ENCODE measurements at regions not wholly inside any gene's neighbourhood (a gene's known extent, or its start where the extent isn't known, plus 50 kb on each side); places are given as distances from the start of the nearest gene placed in this dataset.

DNA sequence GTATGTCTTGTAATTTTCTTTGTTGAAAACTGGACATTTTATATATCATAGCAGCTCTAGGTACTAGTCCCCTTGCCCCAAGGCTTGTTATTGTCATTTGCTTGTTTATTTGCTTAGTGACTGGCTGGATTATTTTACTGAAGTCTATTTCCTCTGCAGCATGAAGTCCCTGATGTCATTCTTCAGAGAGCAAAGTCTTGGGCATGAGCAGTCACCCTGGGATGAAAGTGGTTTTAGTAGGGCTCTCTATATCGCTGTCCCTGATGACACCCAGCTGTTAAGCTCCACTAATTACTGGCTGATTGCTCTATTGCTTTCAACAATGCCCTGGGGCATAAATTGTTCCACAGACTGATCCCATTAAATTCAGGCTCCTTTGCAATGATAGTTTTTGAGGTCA is 113.5 kb upstream of the USP9X start:
- Mint-ChIP-seq H3K9me3 (ENCODE audit: unreplicated experiment) (peaks cover 10% of the 10 kb centered on the region), H3K27ac (ENCODE audit: unreplicated experiment) (no peak overlapping the region), H3K4me1 (ENCODE audit: low read depth, unreplicated experiment) (peaks cover 7% of the 10 kb centered on the region), H3K27me3 (ENCODE audit: low read depth, unreplicated experiment) (no peaks in the 10 kb centered on the region), H3K4me3 (ENCODE audit: unreplicated experiment) (no peak overlapping the region), H3K36me3 (ENCODE audit: low read depth, unreplicated experiment) (peaks cover 4% of the 10 kb centered on the region)
- no peak overlapping the region for H2AFZ ChIP-seq (ENCODE audit: low read depth, low read length)
- no peaks in the 10 kb centered on the region for H3K79me2 ChIP-seq (ENCODE audit: insufficient read depth, low read length)
- no peaks in the 10 kb centered on the region for H3K4me1 ChIP-seq (ENCODE audit: insufficient read depth, low read length)
- TF ChIP-seq, protein P1, sequence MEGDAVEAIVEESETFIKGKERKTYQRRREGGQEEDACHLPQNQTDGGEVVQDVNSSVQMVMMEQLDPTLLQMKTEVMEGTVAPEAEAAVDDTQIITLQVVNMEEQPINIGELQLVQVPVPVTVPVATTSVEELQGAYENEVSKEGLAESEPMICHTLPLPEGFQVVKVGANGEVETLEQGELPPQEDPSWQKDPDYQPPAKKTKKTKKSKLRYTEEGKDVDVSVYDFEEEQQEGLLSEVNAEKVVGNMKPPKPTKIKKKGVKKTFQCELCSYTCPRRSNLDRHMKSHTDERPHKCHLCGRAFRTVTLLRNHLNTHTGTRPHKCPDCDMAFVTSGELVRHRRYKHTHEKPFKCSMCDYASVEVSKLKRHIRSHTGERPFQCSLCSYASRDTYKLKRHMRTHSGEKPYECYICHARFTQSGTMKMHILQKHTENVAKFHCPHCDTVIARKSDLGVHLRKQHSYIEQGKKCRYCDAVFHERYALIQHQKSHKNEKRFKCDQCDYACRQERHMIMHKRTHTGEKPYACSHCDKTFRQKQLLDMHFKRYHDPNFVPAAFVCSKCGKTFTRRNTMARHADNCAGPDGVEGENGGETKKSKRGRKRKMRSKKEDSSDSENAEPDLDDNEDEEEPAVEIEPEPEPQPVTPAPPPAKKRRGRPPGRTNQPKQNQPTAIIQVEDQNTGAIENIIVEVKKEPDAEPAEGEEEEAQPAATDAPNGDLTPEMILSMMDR (IDR thresholded peaks at IDR 0.05; ENCODE audit: insufficient read depth, low read depth, low read length) = no peak
- TF ChIP-seq EZH2 (IDR thresholded peaks at IDR 0.05; ENCODE audit: insufficient read depth, low read length) = no peak
- no peak overlapping the region for H3K9ac ChIP-seq (ENCODE audit: low read length)
- H3K4me3 ChIP-seq (ENCODE audit: insufficient read depth, low read depth, low read length) = no peak overlapping the region
- peak; percentile 56 for FAIRE-seq
- no peak overlapping the region for H3K4me2 ChIP-seq (ENCODE audit: low read length)
- H3K9me3 ChIP-seq (ENCODE audit: insufficient read depth, low read depth, low read length) = no peaks in the 10 kb centered on the region
- no peaks in the 10 kb centered on the region for H4K20me1 ChIP-seq (ENCODE audit: insufficient read depth, low read length)
- H3K36me3 ChIP-seq (ENCODE audit: insufficient read depth, low read length) = no peaks in the 10 kb centered on the region
- H3K27ac ChIP-seq (ENCODE audit: low read depth, low read length) = no peak overlapping the region
- no peaks in the 10 kb centered on the region for H3K27me3 ChIP-seq (ENCODE audit: insufficient read depth, low read length)
- no peak for DNase-seq (ENCODE audit: low read depth)

GRCh38 chrX:40973619-40974018 is 111.6 kb upstream of the USP9X start:
- Histone ChIP-seq H4K20me1 (ENCODE audit: insufficient read depth, low read length) (no peaks in the 10 kb centered on the region), H3K79me2 (ENCODE audit: insufficient read depth, low read length) (no peaks in the 10 kb centered on the region), H3K4me3 (ENCODE audit: insufficient read depth, low read depth, low read length) (no peak overlapping the region), H2AFZ (ENCODE audit: low read depth, low read length) (no peak overlapping the region), H3K4me2 (ENCODE audit: low read length) (no peak overlapping the region), H3K4me1 (ENCODE audit: insufficient read depth, low read length) (no peaks in the 10 kb centered on the region), H3K9ac (ENCODE audit: low read length) (no peak overlapping the region), H3K27ac (ENCODE audit: low read depth, low read length) (no peak overlapping the region), H3K36me3 (ENCODE audit: insufficient read depth, low read length) (no peaks in the 10 kb centered on the region), H3K27me3 (ENCODE audit: insufficient read depth, low read length) (no peaks in the 10 kb centered on the region), H3K9me3 (ENCODE audit: insufficient read depth, low read depth, low read length) (no peaks in the 10 kb centered on the region)
- Mint-ChIP-seq H3K27ac (ENCODE audit: unreplicated experiment) (peak overlapping the region; percentile 86), H3K4me1 (ENCODE audit: low read depth, unreplicated experiment) (peaks cover 7% of the 10 kb centered on the region), H3K36me3 (ENCODE audit: low read depth, unreplicated experiment) (peaks cover 4% of the 10 kb centered on the region), H3K4me3 (ENCODE audit: unreplicated experiment) (no peak overlapping the region), H3K27me3 (ENCODE audit: low read depth, unreplicated experiment) (no peaks in the 10 kb centered on the region), H3K9me3 (ENCODE audit: unreplicated experiment) (peaks cover 14% of the 10 kb centered on the region)
- no peak for DNase-seq (ENCODE audit: low read depth)
- peak; percentile 13 for FAIRE-seq
- TF ChIP-seq EZH2 (IDR thresholded peaks at IDR 0.05; ENCODE audit: insufficient read depth, low read length) = no peak
- TF ChIP-seq, protein P1 (IDR thresholded peaks at IDR 0.05; ENCODE audit: insufficient read depth, low read depth, low read length) = no peak

- H3K36me3 Mint-ChIP-seq (ENCODE audit: low read depth, unreplicated experiment) = peaks cover 2% of the 10 kb centered on the region
These were observed 109.3 kb upstream of the USP9X start for GRCh38 chrX:40975951-40976350.

More at GRCh38 chrX:40975951-40976350, 109.3 kb upstream of the USP9X start:
- Histone ChIP-seq H4K20me1 (ENCODE audit: insufficient read depth, low read length) (no peaks in the 10 kb centered on the region), H3K79me2 (ENCODE audit: insufficient read depth, low read length) (no peaks in the 10 kb centered on the region), H2AFZ (ENCODE audit: low read depth, low read length) (no peak overlapping the region), H3K4me2 (ENCODE audit: low read length) (no peak overlapping the region), H3K36me3 (ENCODE audit: insufficient read depth, low read length) (no peaks in the 10 kb centered on the region), H3K27ac (ENCODE audit: low read depth, low read length) (no peak overlapping the region), H3K4me3 (ENCODE audit: insufficient read depth, low read depth, low read length) (no peak overlapping the region), H3K9ac (ENCODE audit: low read length) (no peak overlapping the region), H3K4me1 (ENCODE audit: insufficient read depth, low read length) (no peaks in the 10 kb centered on the region), H3K9me3 (ENCODE audit: insufficient read depth, low read depth, low read length) (no peaks in the 10 kb centered on the region), H3K27me3 (ENCODE audit: insufficient read depth, low read length) (no peaks in the 10 kb centered on the region)
- TF ChIP-seq, protein P1 (IDR thresholded peaks at IDR 0.05; ENCODE audit: insufficient read depth, low read depth, low read length) = no peak
- no peak for TF ChIP-seq EZH2 (IDR thresholded peaks at IDR 0.05; ENCODE audit: insufficient read depth, low read length)
- FAIRE-seq (peak; percentile 95), DNase-seq (ENCODE audit: low read depth) (no peak)
- peaks cover 14% of the 10 kb centered on the region for H3K9me3 Mint-ChIP-seq (ENCODE audit: unreplicated experiment)
- no peak overlapping the region for H3K27ac Mint-ChIP-seq (ENCODE audit: unreplicated experiment)
- H3K4me1 Mint-ChIP-seq (ENCODE audit: low read depth, unreplicated experiment) = peaks cover 7% of the 10 kb centered on the region
- no peaks in the 10 kb centered on the region for H3K27me3 Mint-ChIP-seq (ENCODE audit: low read depth, unreplicated experiment)
- H3K4me3 Mint-ChIP-seq (ENCODE audit: unreplicated experiment) = no peak overlapping the region
